ENCODE measurements at regions not wholly inside any gene's neighbourhood (a gene's known extent, or its start where the extent isn't known, plus 50 kb on each side); places are given as distances from the start of the nearest gene placed in this dataset.

- no peak for DNase-seq (ENCODE audit: low spot score)
Measured at GRCh38 chr16:86865851-86866662, 287.7 kb downstream of the FOXL1 start.

- no peak for DNase-seq (ENCODE audit: low spot score)
Measured at GRCh38 chr16:86866986-86867722, 288.8 kb downstream of the FOXL1 start.

GRCh38 chr16:86868070-86868469, 289.7 kb downstream of the FOXL1 start:
- no peak for DNase-seq (ENCODE audit: low spot score)

GRCh38 chr16:86868786-86869185, 290.4 kb downstream of the FOXL1 start:
- DNase-seq (ENCODE audit: low spot score) = no peak

- no peak for DNase-seq (ENCODE audit: low spot score)
Measured at GRCh38 chr16:86869288-86870022, 291.1 kb downstream of the FOXL1 start.

GRCh38 chr16:86870380-86870779, 292.0 kb downstream of the FOXL1 start:
- no peak for DNase-seq (ENCODE audit: low spot score)

- no peak for DNase-seq (ENCODE audit: low spot score)
Measured at GRCh38 chr16:86872131-86872530, 293.8 kb downstream of the FOXL1 start.

GRCh38 chr16:86872833-86873232, 294.5 kb downstream of the FOXL1 start:
- no peak for DNase-seq (ENCODE audit: low spot score)

GRCh38 chr16:86874141-86874540, 295.8 kb downstream of the FOXL1 start:
- no peak for DNase-seq (ENCODE audit: low spot score)

GRCh38 chr16:86876499-86876898, 298.1 kb downstream of the FOXL1 start:
- DNase-seq (ENCODE audit: low spot score) = no peak

- no peak for DNase-seq (ENCODE audit: low spot score)
Measured at GRCh38 chr16:86877108-86877507, 298.8 kb downstream of the FOXL1 start.

GRCh38 chr16:86877835-86878234, 299.5 kb downstream of the FOXL1 start:
- DNase-seq (ENCODE audit: low spot score) = no peak

- DNase-seq (ENCODE audit: low spot score) = no peak
Measured at GRCh38 chr16:86878236-86879080, 300.1 kb downstream of the FOXL1 start.

- DNase-seq (ENCODE audit: low spot score) = no peak
Measured at GRCh38 chr16:86879268-86879667, 300.9 kb downstream of the FOXL1 start.

- DNase-seq (ENCODE audit: low spot score) = no peak
Measured at GRCh38 chr16:86880316-86881117, 302.2 kb downstream of the FOXL1 start.

- no peak for DNase-seq (ENCODE audit: low spot score)
Measured at GRCh38 chr16:86881118-86881510, 302.8 kb downstream of the FOXL1 start.

GRCh38 chr16:86881861-86882273, 303.5 kb downstream of the FOXL1 start:
- no peak for DNase-seq (ENCODE audit: low spot score)

GRCh38 chr16:86882586-86883280, 304.4 kb downstream of the FOXL1 start:
- no peak for DNase-seq (ENCODE audit: low spot score)

- DNase-seq (ENCODE audit: low spot score) = no peak
Measured at GRCh38 chr16:86883583-86884389, 305.4 kb downstream of the FOXL1 start.

GRCh38 chr16:86884390-86884650, 306.0 kb downstream of the FOXL1 start:
- DNase-seq (ENCODE audit: low spot score) = no peak
